ENCODE measurements at regions not wholly inside any gene's neighbourhood (a gene's known extent, or its start where the extent isn't known, plus 50 kb on each side); places are given as distances from the start of the nearest gene placed in this dataset.

GRCh38 chr4:84231539-84232055 is 267.5 kb downstream of the NKX6-1 start:
- H3K27me3 ChIP-seq (replicated peaks; ENCODE audit: insufficient read depth) = peaks cover 4% of the 10 kb centered on the region; the same call in 1 of the 2 replicates
- DNase-seq = no peak
- no peak overlapping the region for H3K9ac ChIP-seq
- TF ChIP-seq EZH2phosphoT487 (IDR thresholded peaks at IDR 0.05; ENCODE audit: insufficient read depth, low read depth) = no peak
- TF ChIP-seq EZH2 (IDR thresholded peaks at IDR 0.05; ENCODE audit: insufficient read depth, poor library complexity, severe bottlenecking) = no peak
- H3F3A ChIP-seq (ENCODE audit: insufficient read depth) = no peaks in the 10 kb centered on the region
- no peak overlapping the region for H3K27ac ChIP-seq
- no peaks in the 10 kb centered on the region for H3K4me1 ChIP-seq (ENCODE audit: insufficient read depth)
- no peaks in the 10 kb centered on the region for H3K9me2 ChIP-seq (ENCODE audit: insufficient read depth)
- H3K36me3 ChIP-seq (ENCODE audit: low read depth) = no peaks in the 10 kb centered on the region
- WGBS, 2 experiments (ENCODE audit: low coverage in 1 of 2, low lambda C conversion rate in 2 of 2, missing lambda C conversion rate in 2 of 2) = 25 to 31% methylated on average over 2 of the region's 2 CpGs
- no peak overlapping the region for H2AFZ ChIP-seq
- H4K20me1 ChIP-seq (ENCODE audit: insufficient read depth) = no peaks in the 10 kb centered on the region
- no peak overlapping the region for H3K4me3 ChIP-seq
- no peaks in the 10 kb centered on the region for H3K79me2 ChIP-seq (ENCODE audit: insufficient read depth)
- H3K9me3 ChIP-seq (ENCODE audit: low read depth) = no peaks in the 10 kb centered on the region
- H3K4me2 ChIP-seq (ENCODE audit: unreplicated experiment) = no peak overlapping the region
- in situ Hi-C loops (cut with MboI) = no loop called here

GRCh38 chr4:84224522-84224921 is 274.6 kb downstream of the NKX6-1 start:
- Histone ChIP-seq H3K79me2 (ENCODE audit: insufficient read depth) (no peaks in the 10 kb centered on the region), H3K4me3 (no peak overlapping the region), H3K9me2 (ENCODE audit: insufficient read depth) (no peaks in the 10 kb centered on the region), H4K20me1 (ENCODE audit: insufficient read depth) (no peaks in the 10 kb centered on the region), H3K27ac (no peak overlapping the region), H3K27me3 (replicated peaks; ENCODE audit: insufficient read depth) (no peaks in the 10 kb centered on the region), H3F3A (ENCODE audit: insufficient read depth) (no peaks in the 10 kb centered on the region), H3K4me2 (ENCODE audit: unreplicated experiment) (no peak overlapping the region), H3K9ac (no peak overlapping the region), H3K36me3 (ENCODE audit: low read depth) (no peaks in the 10 kb centered on the region), H3K4me1 (ENCODE audit: insufficient read depth) (no peaks in the 10 kb centered on the region), H3K9me3 (ENCODE audit: low read depth) (no peaks in the 10 kb centered on the region), H2AFZ (no peak overlapping the region)
- in situ Hi-C loops (cut with MboI) = no loop called here
- DNase-seq = no peak
- no peak for TF ChIP-seq EZH2 (IDR thresholded peaks at IDR 0.05; ENCODE audit: insufficient read depth, poor library complexity, severe bottlenecking)
- TF ChIP-seq EZH2phosphoT487 (IDR thresholded peaks at IDR 0.05; ENCODE audit: insufficient read depth, low read depth) = no peak
- 17 to 18% methylated on average over 4 of the region's 4 CpGs for WGBS, 2 experiments (ENCODE audit: low coverage in 1 of 2, low lambda C conversion rate in 2 of 2, missing lambda C conversion rate in 2 of 2)

- TF ChIP-seq EZH2phosphoT487 (IDR thresholded peaks at IDR 0.05; ENCODE audit: insufficient read depth, low read depth) = no peak
- TF ChIP-seq EZH2 (IDR thresholded peaks at IDR 0.05; ENCODE audit: insufficient read depth, poor library complexity, severe bottlenecking) = no peak
- Histone ChIP-seq H3K9ac (no peak overlapping the region), H3K9me2 (ENCODE audit: insufficient read depth) (no peaks in the 10 kb centered on the region), H3F3A (ENCODE audit: insufficient read depth) (no peaks in the 10 kb centered on the region), H4K20me1 (ENCODE audit: insufficient read depth) (no peaks in the 10 kb centered on the region), H3K79me2 (ENCODE audit: insufficient read depth) (no peaks in the 10 kb centered on the region), H3K4me3 (no peak overlapping the region), H2AFZ (no peak overlapping the region), H3K36me3 (ENCODE audit: low read depth) (no peaks in the 10 kb centered on the region), H3K4me1 (ENCODE audit: insufficient read depth) (no peaks in the 10 kb centered on the region), H3K27me3 (replicated peaks; ENCODE audit: insufficient read depth) (no peaks in the 10 kb centered on the region; the same call in 1 of the 2 replicates), H3K4me2 (ENCODE audit: unreplicated experiment) (no peak overlapping the region), H3K9me3 (ENCODE audit: low read depth) (no peaks in the 10 kb centered on the region), H3K27ac (no peak overlapping the region)
- DNase-seq = no peak
- 4 to 12% methylated on average over 4 of the region's 4 CpGs for WGBS, 2 experiments (ENCODE audit: low coverage in 1 of 2, low lambda C conversion rate in 2 of 2, missing lambda C conversion rate in 2 of 2)
- in situ Hi-C loops (cut with MboI) = no loop called here
Measured at GRCh38 chr4:84221704-84222103, 277.4 kb downstream of the NKX6-1 start.

- WGBS, 2 experiments (ENCODE audit: low coverage in 1 of 2, low lambda C conversion rate in 2 of 2, missing lambda C conversion rate in 2 of 2) = 39 to 41% methylated on average over 6 of the region's 6 CpGs
- Histone ChIP-seq H2AFZ (no peak overlapping the region), H3K4me1 (ENCODE audit: insufficient read depth) (no peaks in the 10 kb centered on the region), H3K79me2 (ENCODE audit: insufficient read depth) (no peaks in the 10 kb centered on the region), H3K27ac (no peak overlapping the region), H3K4me2 (ENCODE audit: unreplicated experiment) (no peak overlapping the region), H3K36me3 (ENCODE audit: low read depth) (no peaks in the 10 kb centered on the region), H3F3A (ENCODE audit: insufficient read depth) (no peaks in the 10 kb centered on the region), H3K4me3 (no peak overlapping the region), H3K27me3 (replicated peaks; ENCODE audit: insufficient read depth) (no peaks in the 10 kb centered on the region; the same call in 1 of the 2 replicates), H3K9ac (no peak overlapping the region), H3K9me3 (ENCODE audit: low read depth) (no peaks in the 10 kb centered on the region), H3K9me2 (ENCODE audit: insufficient read depth) (no peaks in the 10 kb centered on the region), H4K20me1 (ENCODE audit: insufficient read depth) (no peaks in the 10 kb centered on the region)
- DNase-seq = no peak
- TF ChIP-seq EZH2phosphoT487 (IDR thresholded peaks at IDR 0.05; ENCODE audit: insufficient read depth, low read depth) (no peak), EZH2 (IDR thresholded peaks at IDR 0.05; ENCODE audit: insufficient read depth, poor library complexity, severe bottlenecking) (no peak)
- in situ Hi-C loops (cut with MboI) = no loop called here
Measured at GRCh38 chr4:84220990-84221389, 278.1 kb downstream of the NKX6-1 start.

- Histone ChIP-seq H3K27me3 (replicated peaks; ENCODE audit: insufficient read depth) (no peaks in the 10 kb centered on the region; the same call in 1 of the 2 replicates), H3K4me3 (no peak overlapping the region), H3F3A (ENCODE audit: insufficient read depth) (no peaks in the 10 kb centered on the region), H3K9ac (no peak overlapping the region), H3K79me2 (ENCODE audit: insufficient read depth) (no peaks in the 10 kb centered on the region), H3K27ac (no peak overlapping the region), H4K20me1 (ENCODE audit: insufficient read depth) (no peaks in the 10 kb centered on the region), H3K9me3 (ENCODE audit: low read depth) (no peaks in the 10 kb centered on the region), H3K4me2 (ENCODE audit: unreplicated experiment) (no peak overlapping the region), H3K9me2 (ENCODE audit: insufficient read depth) (no peaks in the 10 kb centered on the region), H3K36me3 (ENCODE audit: low read depth) (no peaks in the 10 kb centered on the region), H3K4me1 (ENCODE audit: insufficient read depth) (no peaks in the 10 kb centered on the region), H2AFZ (no peak overlapping the region)
- no peak for DNase-seq
- TF ChIP-seq EZH2phosphoT487 (IDR thresholded peaks at IDR 0.05; ENCODE audit: insufficient read depth, low read depth) (no peak), EZH2 (IDR thresholded peaks at IDR 0.05; ENCODE audit: insufficient read depth, poor library complexity, severe bottlenecking) (no peak)
- in situ Hi-C loops (cut with MboI) = no loop called here
- WGBS, 2 experiments (ENCODE audit: low coverage in 1 of 2, low lambda C conversion rate in 2 of 2, missing lambda C conversion rate in 2 of 2) = 31 to 32% methylated on average over 1 of the region's 1 CpG
Measured at GRCh38 chr4:84219656-84220055, 279.4 kb downstream of the NKX6-1 start.
